Smooth muscle cell (in vitro differentiated cells): ENCODE measurements at regions not wholly inside any gene's neighbourhood (a gene's known extent, or its start where the extent isn't known, plus 50 kb on each side); places are given as distances from the start of the nearest gene placed in this dataset.
"Not testable (repeated sequence)": the region's sequence is repeated elsewhere in the genome, so short reads cannot be mapped to it uniquely, and the experiment has no call there.

Experiments
- DNase-seq: peaks from one replicate; lab custom pipeline; 2025; ENCODE audit not compliant: unreplicated experiment; lab: John Stamatoyannopoulos, UW
- H2AFZ ChIP-seq: fragments of 200-600 bp; sonication (generic); 2 replicates; pipeline ENCODE4 v1.6.0; 2016; ENCODE audit warnings: antibody characterized with exemption, low read depth, mild to moderate bottlenecking
- H3F3A ChIP-seq: fragments of 200-600 bp; sonication (generic); 2 replicates; pipeline ENCODE4 v1.6.0; 2017; ENCODE audit warnings: antibody characterized with exemption, low read depth
- H3K27ac ChIP-seq: fragments of 200-600 bp; sonication (generic); 2 replicates; pipeline ENCODE4 v1.5.1; 2016; ENCODE audit warnings: low read depth, mild to moderate bottlenecking
- H3K27me3 ChIP-seq: fragments of 200-600 bp; sonication (generic); 2 replicates; pipeline ENCODE4 v1.6.1; 2016; ENCODE audit warnings: low read depth, mild to moderate bottlenecking
- H3K36me3 ChIP-seq: fragments of 200-600 bp; sonication (generic); 2 replicates; pipeline ENCODE4 v1.5.1; 2016; ENCODE audit warnings: low read depth
- H3K4me1 ChIP-seq: fragments of 200-600 bp; sonication (generic); 2 replicates; pipeline ENCODE4 v1.5.1; 2016; ENCODE audit warnings: low read depth
- H3K4me2 ChIP-seq: fragments of 200-600 bp; sonication (generic); 2 replicates; pipeline ENCODE4 v1.6.0; 2016; ENCODE audit warnings: mild to moderate bottlenecking
- H3K4me3 ChIP-seq: fragments of 200-600 bp; sonication (generic); 2 replicates; pipeline ENCODE4 v1.5.1; 2016; ENCODE audit warnings: mild to moderate bottlenecking
- H3K79me2 ChIP-seq: fragments of 200-600 bp; sonication (generic); 2 replicates; pipeline ENCODE4 v1.6.0; 2016; ENCODE audit warnings: low read depth, mild to moderate bottlenecking
- H3K9ac ChIP-seq: fragments of 200-600 bp; sonication (generic); 2 replicates; pipeline ENCODE4 v1.6.0; 2016; ENCODE audit warnings: low read depth
- H3K9me3 ChIP-seq: fragments of 200-600 bp; sonication (generic); replicated peaks from 2 replicates; pipeline ENCODE4 v1.5.1; 2016; ENCODE audit warnings: low read depth
- H4K20me1 ChIP-seq: fragments of 200-600 bp; sonication (generic); 2 replicates; pipeline ENCODE4 v1.6.0; 2016; ENCODE audit warnings: low read depth
- WGBS: methylation state at CpG from one replicate; pipeline ENCODE4 v1.1.7; 2016; ENCODE audit warnings: low lambda C conversion rate; 5-methylcytosine and 5-hydroxymethylcytosine counted together
- TF ChIP-seq, protein P1 (sequence below): fragments of 200-600 bp; sonication (generic); IDR thresholded peaks from 2 replicates; pipeline ENCODE4 v1.5.1; 2017; ENCODE audit warnings: borderline replicate concordance, mild to moderate bottlenecking, antibody characterized with exemption; ENCODE audit not compliant: insufficient read depth, poor library complexity, severe bottlenecking

- no peaks in the 10 kb centered on the region for H3F3A ChIP-seq
- WGBS, result 79% methylated on average over 4 of the region's 4 CpGs
Observed at GRCh38 chr16:52740766-52741165, 193.8 kb upstream of the TOX3 start.

GRCh38 chr16:52740333-52740732, 193.4 kb upstream of the TOX3 start:
- Histone ChIP-seq H3K9me3 (no peaks in the 10 kb centered on the region), H3K4me3 (no peak overlapping the region), H3K4me1 (peaks cover 6% of the 10 kb centered on the region), H3K9ac (no peak overlapping the region), H3K4me2 (no peak overlapping the region), H3K27me3 (no peaks in the 10 kb centered on the region), H3K27ac (no peak overlapping the region), H3K36me3 (no peaks in the 10 kb centered on the region), H3K79me2 (no peaks in the 10 kb centered on the region), H3F3A (no peaks in the 10 kb centered on the region), H2AFZ (no peak overlapping the region), H4K20me1 (no peaks in the 10 kb centered on the region)
- TF ChIP-seq, protein P1, sequence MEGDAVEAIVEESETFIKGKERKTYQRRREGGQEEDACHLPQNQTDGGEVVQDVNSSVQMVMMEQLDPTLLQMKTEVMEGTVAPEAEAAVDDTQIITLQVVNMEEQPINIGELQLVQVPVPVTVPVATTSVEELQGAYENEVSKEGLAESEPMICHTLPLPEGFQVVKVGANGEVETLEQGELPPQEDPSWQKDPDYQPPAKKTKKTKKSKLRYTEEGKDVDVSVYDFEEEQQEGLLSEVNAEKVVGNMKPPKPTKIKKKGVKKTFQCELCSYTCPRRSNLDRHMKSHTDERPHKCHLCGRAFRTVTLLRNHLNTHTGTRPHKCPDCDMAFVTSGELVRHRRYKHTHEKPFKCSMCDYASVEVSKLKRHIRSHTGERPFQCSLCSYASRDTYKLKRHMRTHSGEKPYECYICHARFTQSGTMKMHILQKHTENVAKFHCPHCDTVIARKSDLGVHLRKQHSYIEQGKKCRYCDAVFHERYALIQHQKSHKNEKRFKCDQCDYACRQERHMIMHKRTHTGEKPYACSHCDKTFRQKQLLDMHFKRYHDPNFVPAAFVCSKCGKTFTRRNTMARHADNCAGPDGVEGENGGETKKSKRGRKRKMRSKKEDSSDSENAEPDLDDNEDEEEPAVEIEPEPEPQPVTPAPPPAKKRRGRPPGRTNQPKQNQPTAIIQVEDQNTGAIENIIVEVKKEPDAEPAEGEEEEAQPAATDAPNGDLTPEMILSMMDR, result no peak
- DNase-seq, result no peak
- 98% methylated on average over 2 of the region's 2 CpGs for WGBS

More at GRCh38 chr16:52740766-52741165, 193.8 kb upstream of the TOX3 start:
- H3K27me3 ChIP-seq, result no peaks in the 10 kb centered on the region
- H3K4me1 ChIP-seq, result peaks cover 6% of the 10 kb centered on the region
- H3K79me2 ChIP-seq, result no peaks in the 10 kb centered on the region
- no peaks in the 10 kb centered on the region for H3K9me3 ChIP-seq
- H3K4me3 ChIP-seq, result no peak overlapping the region
- no peak overlapping the region for H2AFZ ChIP-seq
- H3K9ac ChIP-seq, result no peak overlapping the region
- H3K27ac ChIP-seq, result no peak overlapping the region
- H3K36me3 ChIP-seq, result no peaks in the 10 kb centered on the region
- H3K4me2 ChIP-seq, result no peak overlapping the region
- H4K20me1 ChIP-seq, result no peaks in the 10 kb centered on the region
- TF ChIP-seq, protein P1, result no peak
- no peak for DNase-seq

DNA sequence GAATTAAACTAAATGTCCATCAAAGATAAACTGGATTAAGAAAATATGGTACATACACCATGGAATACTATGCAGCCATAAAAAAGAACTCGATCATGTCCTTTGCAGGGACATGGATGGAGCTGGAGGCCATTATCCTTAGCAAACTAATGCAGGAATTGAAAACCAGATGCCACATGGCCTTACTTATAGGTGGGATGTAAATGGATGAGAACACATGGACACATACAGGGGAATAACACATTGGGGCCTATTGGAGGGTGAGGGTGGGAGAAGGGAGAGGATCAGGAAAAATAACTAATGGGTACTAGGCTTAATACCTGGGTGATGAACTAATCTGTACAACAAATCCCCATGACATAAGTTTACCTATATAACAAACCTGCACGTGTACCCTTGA, 192.0 kb upstream of the TOX3 start:
- H3K36me3 ChIP-seq, H3K4me1 ChIP-seq, H2AFZ ChIP-seq, H3K9me3 ChIP-seq, H3K79me2 ChIP-seq, DNase-seq, H3K4me2 ChIP-seq, H3K4me3 ChIP-seq, H3K27me3 ChIP-seq, H3K27ac ChIP-seq, H3F3A ChIP-seq, H3K9ac ChIP-seq, H4K20me1 ChIP-seq: not testable (repeated sequence)
- 97% methylated on average over 2 of the region's 2 CpGs for WGBS

DNA sequence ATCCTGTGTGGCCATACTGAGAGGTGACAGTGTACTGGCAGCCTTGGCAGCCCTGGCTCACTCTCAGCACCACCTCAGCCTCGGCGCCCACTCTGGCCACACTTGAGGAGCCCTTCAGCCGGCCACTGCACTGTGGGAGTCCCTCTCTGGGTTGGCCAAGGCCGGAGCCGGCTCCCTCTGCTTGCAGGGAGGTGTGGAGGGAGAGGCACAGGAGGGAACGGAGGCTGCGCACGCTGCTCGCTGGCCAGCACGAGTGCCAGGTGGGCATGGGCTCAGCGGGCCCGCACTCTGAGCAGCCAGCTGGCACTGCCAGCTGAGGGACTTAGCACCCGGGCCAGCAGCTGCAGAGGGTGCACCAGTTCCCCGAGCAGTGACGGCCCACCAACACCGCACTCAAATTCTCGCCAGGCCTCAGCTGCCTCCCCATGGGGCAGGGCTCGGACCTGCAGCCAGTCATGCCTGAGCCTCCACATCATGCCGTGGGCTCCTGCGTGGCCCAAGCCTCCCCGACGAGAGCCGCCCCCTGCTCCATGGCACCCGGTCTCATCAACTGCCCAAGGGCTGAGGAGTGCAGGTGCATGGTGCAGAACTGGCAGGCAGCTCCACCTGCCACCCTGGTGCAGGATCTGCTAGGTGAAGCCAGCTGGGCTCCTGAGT, 184.4 kb upstream of the TOX3 start:
- no peaks in the 10 kb centered on the region for H3K9me3 ChIP-seq
- no peaks in the 10 kb centered on the region for H3K27me3 ChIP-seq
- H3K27ac ChIP-seq, result no peak overlapping the region
- no peaks in the 10 kb centered on the region for H3F3A ChIP-seq
- no peak overlapping the region for H3K4me3 ChIP-seq
- no peak for DNase-seq
- no peaks in the 10 kb centered on the region for H4K20me1 ChIP-seq
- 94% methylated on average over 24 of the region's 24 CpGs for WGBS
- H3K36me3 ChIP-seq, result no peaks in the 10 kb centered on the region
- H3K4me2 ChIP-seq, result no peak overlapping the region
- no peaks in the 10 kb centered on the region for H3K4me1 ChIP-seq
- TF ChIP-seq, protein P1, result no peak
- H3K9ac ChIP-seq, result no peak overlapping the region
- H2AFZ ChIP-seq, result no peak overlapping the region
- no peaks in the 10 kb centered on the region for H3K79me2 ChIP-seq
